ENCODE measurements at regions not wholly inside any gene's neighbourhood (a gene's known extent, or its start where the extent isn't known, plus 50 kb on each side); places are given as distances from the start of the nearest gene placed in this dataset.

- H4K20me1 ChIP-seq (ENCODE audit: insufficient read depth): no peaks in the 10 kb centered on the region
- WGBS (ENCODE audit: low lambda C conversion rate): 0% methylated on average over 1 of the region's 1 CpG
- DNase-seq: no peak
- no peak overlapping the region for H3K4me3 ChIP-seq (ENCODE audit: low read depth in 2 of 2, low read length in 1 of 2)
- no peaks in the 10 kb centered on the region; the same call in 1 of the 2 replicates for H3K27me3 ChIP-seq (ENCODE audit: insufficient read depth)
- H3K9ac ChIP-seq: no peak overlapping the region
- no peaks in the 10 kb centered on the region for H3K9me2 ChIP-seq
- no peaks in the 10 kb centered on the region for H3F3A ChIP-seq (replicated peaks; ENCODE audit: insufficient read depth)
- no peak overlapping the region for H2AFZ ChIP-seq (ENCODE audit: low read depth)
- H3K36me3 ChIP-seq (replicated peaks in 1 of 2; ENCODE audit: control insufficient read depth in 1 of 2, insufficient read depth in 2 of 2, low read length in 1 of 2): no peaks in the 10 kb centered on the region
- H3K4me2 ChIP-seq: no peak overlapping the region
- no peak for TF ChIP-seq MXI1 (IDR thresholded peaks at IDR 0.05; ENCODE audit: low read depth, low read length)
- TF ChIP-seq YY1 (IDR thresholded peaks at IDR 0.05; ENCODE audit: low read depth): no peak
- no peak for TF ChIP-seq PBX3 (IDR thresholded peaks at IDR 0.05)
- TF ChIP-seq CHD2 (IDR thresholded peaks at IDR 0.05; ENCODE audit: low read length, partially characterized antibody): no peak
- no peak for TF ChIP-seq CTCF (IDR thresholded peaks at IDR 0.05)
- no peak for TF ChIP-seq TEAD4 (IDR thresholded peaks at IDR 0.05; ENCODE audit: borderline replicate concordance, insufficient read depth)
- TF ChIP-seq EZH2phosphoT487 (IDR thresholded peaks at IDR 0.05; ENCODE audit: borderline replicate concordance, low read depth): no peak
- TF ChIP-seq RFX5 (IDR thresholded peaks at IDR 0.05; ENCODE audit: low read length): no peak
- H3K4me1 ChIP-seq (ENCODE audit: control insufficient read depth in 1 of 2, insufficient read depth in 2 of 2, low read depth in 1 of 2, low read length in 1 of 2): no peaks in the 10 kb centered on the region
- no peaks in the 10 kb centered on the region for H3K79me2 ChIP-seq (ENCODE audit: insufficient read depth)
- ChIA-PET CTCF (interaction anchor here (0.6 kb wide), 1 partner anchor 11 kb away, joined by 3 read pairs; no protein-coding TSS in a partner anchor), POLR2A (no interaction called here)
- H3K9me3 ChIP-seq: no peaks in the 10 kb centered on the region; the same call in 1 of the 2 replicates
- H3K27ac ChIP-seq (ENCODE audit: low read depth in 2 of 2, low read length in 1 of 2): no peak overlapping the region
These were observed 541.2 kb upstream of the TRPC7 start for GRCh38 chr5:136906545-136906944.

GRCh38 chr5:136905571-136905970 lies 540.2 kb upstream of the TRPC7 start:
- CTCF ChIA-PET: no interaction called here
- no peaks in the 10 kb centered on the region for H3K4me1 ChIP-seq (ENCODE audit: control insufficient read depth in 1 of 2, insufficient read depth in 2 of 2, low read depth in 1 of 2, low read length in 1 of 2)

More at GRCh38 chr5:136905571-136905970, 540.2 kb upstream of the TRPC7 start:
- H2AFZ ChIP-seq (ENCODE audit: low read depth): no peak overlapping the region
- H3F3A ChIP-seq (replicated peaks; ENCODE audit: insufficient read depth): no peaks in the 10 kb centered on the region
- TF ChIP-seq RAD21 (IDR thresholded peaks at IDR 0.05; ENCODE audit: low read length): no peak
- no peak for TF ChIP-seq USF1 (IDR thresholded peaks at IDR 0.05; ENCODE audit: borderline replicate concordance, low read depth)
- no peak for TF ChIP-seq GABPA (IDR thresholded peaks at IDR 0.05; ENCODE audit: low read depth)
- TF ChIP-seq RXRA (IDR thresholded peaks at IDR 0.05; ENCODE audit: borderline replicate concordance, low read depth): no peak
- no peak for TF ChIP-seq CTCF (IDR thresholded peaks at IDR 0.05)
- TF ChIP-seq YY1 (IDR thresholded peaks at IDR 0.05; ENCODE audit: low read depth): no peak
- no peak for DNase-seq
- H3K4me3 ChIP-seq (ENCODE audit: low read depth in 2 of 2, low read length in 1 of 2): no peak overlapping the region
- POLR2A ChIA-PET: no interaction called here
- no peaks in the 10 kb centered on the region for H3K79me2 ChIP-seq (ENCODE audit: insufficient read depth)
- no peaks in the 10 kb centered on the region; the same call in 1 of the 2 replicates for H3K27me3 ChIP-seq (ENCODE audit: insufficient read depth)
- H3K36me3 ChIP-seq (replicated peaks in 1 of 2; ENCODE audit: control insufficient read depth in 1 of 2, insufficient read depth in 2 of 2, low read length in 1 of 2): no peaks in the 10 kb centered on the region
- H3K27ac ChIP-seq (ENCODE audit: low read depth in 2 of 2, low read length in 1 of 2): no peak overlapping the region
- H3K9me3 ChIP-seq: no peaks in the 10 kb centered on the region; the same call in 1 of the 2 replicates
- no peaks in the 10 kb centered on the region for H4K20me1 ChIP-seq (ENCODE audit: insufficient read depth)
- H3K9ac ChIP-seq: no peak overlapping the region
- H3K9me2 ChIP-seq: no peaks in the 10 kb centered on the region
- no peak overlapping the region for H3K4me2 ChIP-seq

All from SK-N-SH (cell line).